Adrenal gland (tissue), 9 donors: ENCODE measurements at regions not wholly inside any gene's neighbourhood (a gene's known extent, or its start where the extent isn't known, plus 50 kb on each side); places are given as distances from the start of the nearest gene placed in this dataset.

Experiments
- DNase-seq, 7 donors: peaks; one replicate each; pipeline ENCODE4 v3.0.0-alpha.2; 2019 to 2020
- H3K27ac ChIP-seq, 5 donors: fragments of 200-600 bp; sonication (generic) in 4 of 5; 1 replicate in 3 of 5; 2 replicates in 2 of 5; pipeline versions ENCODE4 v1.5.1 to v1.8.0; 2016 to 2020; ENCODE audit warnings: mild to moderate bottlenecking in 1 of 5
- H3K27me3 ChIP-seq: fragments of 200-600 bp; 2 replicates; pipeline ENCODE4 v1.8.0; 2021
- H3K36me3 ChIP-seq, 2 donors: fragments of 200-600 bp; replicated peaks in 1 of 2; 1 replicate in 1 of 2; 2 replicates in 1 of 2; pipeline versions ENCODE4 v1.5.1 to v1.8.0; 2018 to 2022
- H3K4me1 ChIP-seq, 2 donors: fragments of 200-600 bp; replicated peaks in 1 of 2; 1 replicate in 1 of 2; 2 replicates in 1 of 2; pipeline versions ENCODE4 v1.5.1 to v1.8.0; 2018 to 2021
- H3K4me3 ChIP-seq, 4 donors: fragments of 200-600 bp; sonication (generic) in 3 of 4; one replicate each; pipeline ENCODE4 v1.5.1; 2016 to 2018
- H3K9me3 ChIP-seq, 3 donors: fragments of 200-600 bp; sonication (generic) in 1 of 3; replicated peaks in 1 of 3; 1 replicate in 2 of 3; 2 replicates in 1 of 3; pipeline versions ENCODE4 v1.5.1 to v1.8.0; 2016 to 2021
- CTCF ChIP-seq, 6 experiments: fragments of 450-650 bp in 4 of 6; fragments of 200-600 bp in 2 of 6; sonication (generic) in 1 of 6; IDR thresholded peaks; 1 replicate in 5 of 6; 2 replicates in 1 of 6; pipeline versions ENCODE4 v1.5.1 to v1.8.0; 2016 to 2021; ENCODE audit warnings: antibody characterized with exemption in 6 of 6, mild to moderate bottlenecking in 2 of 6, moderate library complexity in 1 of 6
- POLR2A ChIP-seq, 2 donors: fragments of 450-650 bp; IDR thresholded peaks; one replicate each; pipeline ENCODE4 v1.6.1; 2017; ENCODE audit warnings: antibody characterized with exemption in 2 of 2, mild to moderate bottlenecking in 2 of 2, moderate library complexity in 1 of 2
- WGBS, 4 donors: extraction: QIAGEN DNeasy Blood & Tissue Kit in 2 of 4; methylation state at CpG; one replicate each; pipeline versions ENCODE4 v1.1.5 to v1.1.7; 2013 to 2017; 5-methylcytosine and 5-hydroxymethylcytosine counted together
- intact Hi-C, 2 donors: fragments of 100-400 bp; cut with DNase I; formaldehyde crosslinking; loops; one replicate each; pipeline versions ENCODE4 v1.14.1 to v1.15.0; 2022 to 2023
- donor health status: healthy with polysubstance abuse.
- donor health status: Bipolar disorder and iron deficiency.
- donor health status: DM: yes; HTN: yes; CAD: no.
- donor health status: DM: no; HTN: no; CAD: no.
- donor health status: DM: no; HTN: no; CAD: no.

GRCh38 chr2:150581717-150582472, 94.4 kb upstream of the RND3 start:
- Histone ChIP-seq H3K4me3 (no peak overlapping the region), H3K9me3 (peaks cover 0 to 8% (median 0%) of the 10 kb centered on the region in 3 donors), H3K27me3 (no peaks in the 10 kb centered on the region), H3K4me1 (peaks cover 4 to 6% of the 10 kb centered on the region in 2 donors), H3K27ac (no peak overlapping the region), H3K36me3 (no peaks in the 10 kb centered on the region)
- intact Hi-C loops: no loop called here
- DNase-seq: no peak
- WGBS, 4 donors: 68 to 74% (median 70%) methylated on average over 5 of the region's 5 CpGs
- no peak for TF ChIP-seq POLR2A (IDR thresholded peaks at IDR 0.05)
- TF ChIP-seq CTCF (IDR thresholded peaks at IDR 0.05): no peak

GRCh38 chr2:150578481-150578880, 91.0 kb upstream of the RND3 start:
- no peak for DNase-seq

GRCh38 chr2:150575861-150576260, 88.4 kb upstream of the RND3 start:
- intact Hi-C loops: no loop called here
- Histone ChIP-seq H3K4me1 (no peaks in the 10 kb centered on the region), H3K27me3 (no peaks in the 10 kb centered on the region), H3K4me3 (no peak overlapping the region), H3K36me3 (no peaks in the 10 kb centered on the region), H3K27ac (no peak overlapping the region), H3K9me3 (peaks cover 0 to 8% (median 0%) of the 10 kb centered on the region in 3 donors)
- 94 to 100% (median 95%) methylated on average over 1 of the region's 1 CpG for WGBS, 4 donors
- no peak for TF ChIP-seq POLR2A (IDR thresholded peaks at IDR 0.05)
- no peak for DNase-seq

More at GRCh38 chr2:150578481-150578880, 91.0 kb upstream of the RND3 start:
- TF ChIP-seq CTCF (IDR thresholded peaks at IDR 0.05) (no peak), POLR2A (IDR thresholded peaks at IDR 0.05) (no peak)
- H3K4me1 ChIP-seq: no peaks in the 10 kb centered on the region
- 89 to 100% (median 94%) methylated on average over 2 of the region's 2 CpGs for WGBS, 4 donors
- H3K4me3 ChIP-seq: no peak overlapping the region
- H3K36me3 ChIP-seq: no peaks in the 10 kb centered on the region
- peaks cover 0 to 8% (median 0%) of the 10 kb centered on the region in 3 donors for H3K9me3 ChIP-seq
- intact Hi-C loops: no loop called here
- H3K27ac ChIP-seq: no peak overlapping the region
- no peaks in the 10 kb centered on the region for H3K27me3 ChIP-seq

GRCh38 chr2:150572961-150573395, 85.5 kb upstream of the RND3 start:
- no peaks in the 10 kb centered on the region for H3K36me3 ChIP-seq
- no peaks in the 10 kb centered on the region for H3K27me3 ChIP-seq
- intact Hi-C loops: no loop called here
- no peak overlapping the region for H3K27ac ChIP-seq
- no peak overlapping the region for H3K4me3 ChIP-seq
- H3K4me1 ChIP-seq: no peaks in the 10 kb centered on the region
- H3K9me3 ChIP-seq: no peaks in the 10 kb centered on the region
- TF ChIP-seq CTCF (IDR thresholded peaks at IDR 0.05) (no peak), POLR2A (IDR thresholded peaks at IDR 0.05) (no peak)
- no peak for DNase-seq
